ENCODE measurements at regions not wholly inside any gene's neighbourhood (a gene's known extent, or its start where the extent isn't known, plus 50 kb on each side); places are given as distances from the start of the nearest gene placed in this dataset.

DNA sequence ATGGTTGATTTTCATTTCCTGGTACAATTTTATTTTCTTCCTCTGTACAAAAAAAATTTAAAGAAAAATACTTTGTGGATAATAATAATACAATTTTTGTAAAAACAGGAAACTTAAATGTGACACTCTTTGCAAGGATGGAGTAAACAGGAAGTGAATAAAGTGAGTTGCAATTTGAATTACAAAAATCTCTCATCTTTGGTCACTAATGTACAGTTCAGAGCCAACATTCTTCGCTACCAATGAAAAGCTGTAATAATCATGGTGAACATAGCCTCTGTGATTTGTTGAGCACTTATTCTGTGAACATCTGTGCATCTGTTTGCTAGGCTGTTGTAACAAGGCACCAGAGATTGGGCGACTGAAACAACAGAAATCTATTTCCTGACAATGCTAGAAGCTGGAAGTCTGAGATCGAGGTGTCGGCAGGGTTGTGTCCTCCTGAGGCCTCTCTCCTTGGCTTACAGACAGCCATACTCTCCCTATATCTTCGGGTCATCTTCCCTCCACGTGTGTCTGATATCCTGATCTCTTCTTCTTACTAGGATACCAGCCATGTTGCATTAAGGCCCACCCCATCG, 295.3 kb upstream of the KLF6 start:
- TF ChIP-seq EZH2phosphoT487 (conservative IDR thresholded peaks at IDR 0.05; ENCODE audit: low read length), result no peak
- TF ChIP-seq, protein P1, sequence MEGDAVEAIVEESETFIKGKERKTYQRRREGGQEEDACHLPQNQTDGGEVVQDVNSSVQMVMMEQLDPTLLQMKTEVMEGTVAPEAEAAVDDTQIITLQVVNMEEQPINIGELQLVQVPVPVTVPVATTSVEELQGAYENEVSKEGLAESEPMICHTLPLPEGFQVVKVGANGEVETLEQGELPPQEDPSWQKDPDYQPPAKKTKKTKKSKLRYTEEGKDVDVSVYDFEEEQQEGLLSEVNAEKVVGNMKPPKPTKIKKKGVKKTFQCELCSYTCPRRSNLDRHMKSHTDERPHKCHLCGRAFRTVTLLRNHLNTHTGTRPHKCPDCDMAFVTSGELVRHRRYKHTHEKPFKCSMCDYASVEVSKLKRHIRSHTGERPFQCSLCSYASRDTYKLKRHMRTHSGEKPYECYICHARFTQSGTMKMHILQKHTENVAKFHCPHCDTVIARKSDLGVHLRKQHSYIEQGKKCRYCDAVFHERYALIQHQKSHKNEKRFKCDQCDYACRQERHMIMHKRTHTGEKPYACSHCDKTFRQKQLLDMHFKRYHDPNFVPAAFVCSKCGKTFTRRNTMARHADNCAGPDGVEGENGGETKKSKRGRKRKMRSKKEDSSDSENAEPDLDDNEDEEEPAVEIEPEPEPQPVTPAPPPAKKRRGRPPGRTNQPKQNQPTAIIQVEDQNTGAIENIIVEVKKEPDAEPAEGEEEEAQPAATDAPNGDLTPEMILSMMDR (IDR thresholded peaks at IDR 0.05; ENCODE audit: insufficient read depth, low read length, poor library complexity, severe bottlenecking), result no peak
- Histone ChIP-seq H3F3A (ENCODE audit: insufficient read depth) (no peaks in the 10 kb centered on the region), H3K4me3 (ENCODE audit: insufficient read depth, low read length, poor library complexity, severe bottlenecking) (no peak overlapping the region), H3K9me2 (replicated peaks; ENCODE audit: insufficient read depth, low read length) (no peaks in the 10 kb centered on the region), H2AFZ (ENCODE audit: low read depth, low read length, severe bottlenecking) (no peak overlapping the region), H3K9me3 (ENCODE audit: insufficient read depth, low read length) (no peaks in the 10 kb centered on the region), H3K79me2 (ENCODE audit: insufficient read depth, low read length) (no peaks in the 10 kb centered on the region), H3K36me3 (ENCODE audit: low read length) (no peaks in the 10 kb centered on the region), H3K9ac (ENCODE audit: low read length) (no peak overlapping the region), H4K20me1 (ENCODE audit: low read depth, low read length) (no peaks in the 10 kb centered on the region), H3K4me2 (ENCODE audit: low read depth, low read length, poor library complexity, severe bottlenecking) (no peak overlapping the region), H3K27me3 (ENCODE audit: low read length) (no peaks in the 10 kb centered on the region), H3K27ac (ENCODE audit: low read depth, low read length) (no peak overlapping the region)

DNA sequence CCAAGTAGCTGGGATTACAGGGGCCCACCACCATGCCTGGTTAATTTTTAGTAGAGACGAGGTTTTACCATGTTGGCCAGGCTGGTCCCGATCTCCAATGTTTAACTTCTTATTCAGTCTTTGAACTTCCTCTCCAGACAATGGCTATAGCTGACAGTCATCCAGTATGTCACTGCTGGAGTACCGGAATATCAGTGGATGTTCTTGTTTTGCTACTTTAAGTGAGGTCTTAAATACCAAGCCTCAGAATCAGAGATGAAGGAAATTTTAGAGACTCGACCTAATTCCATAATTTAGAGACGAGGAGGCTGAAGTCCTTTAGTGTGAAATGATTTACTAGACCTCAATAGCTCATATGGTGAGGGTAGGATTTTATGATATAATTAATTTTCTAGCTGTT, 294.8 kb upstream of the KLF6 start:
- no peak for TF ChIP-seq EZH2phosphoT487 (conservative IDR thresholded peaks at IDR 0.05; ENCODE audit: low read length)
- TF ChIP-seq, protein P1 (IDR thresholded peaks at IDR 0.05; ENCODE audit: insufficient read depth, low read length, poor library complexity, severe bottlenecking), result no peak
- no peaks in the 10 kb centered on the region for H3K9me3 ChIP-seq (ENCODE audit: insufficient read depth, low read length)
- H3K79me2 ChIP-seq (ENCODE audit: insufficient read depth, low read length), result no peaks in the 10 kb centered on the region
- H3K9ac ChIP-seq (ENCODE audit: low read length), result no peak overlapping the region
- no peaks in the 10 kb centered on the region for H4K20me1 ChIP-seq (ENCODE audit: low read depth, low read length)
- no peaks in the 10 kb centered on the region for H3F3A ChIP-seq (ENCODE audit: insufficient read depth)
- H3K27ac ChIP-seq (ENCODE audit: low read depth, low read length), result no peak overlapping the region
- H3K4me2 ChIP-seq (ENCODE audit: low read depth, low read length, poor library complexity, severe bottlenecking), result no peak overlapping the region
- H2AFZ ChIP-seq (ENCODE audit: low read depth, low read length, severe bottlenecking), result no peak overlapping the region
- H3K27me3 ChIP-seq (ENCODE audit: low read length), result no peaks in the 10 kb centered on the region
- H3K4me3 ChIP-seq (ENCODE audit: insufficient read depth, low read length, poor library complexity, severe bottlenecking), result no peak overlapping the region
- no peaks in the 10 kb centered on the region for H3K36me3 ChIP-seq (ENCODE audit: low read length)
- no peaks in the 10 kb centered on the region for H3K9me2 ChIP-seq (replicated peaks; ENCODE audit: insufficient read depth, low read length)

DNA sequence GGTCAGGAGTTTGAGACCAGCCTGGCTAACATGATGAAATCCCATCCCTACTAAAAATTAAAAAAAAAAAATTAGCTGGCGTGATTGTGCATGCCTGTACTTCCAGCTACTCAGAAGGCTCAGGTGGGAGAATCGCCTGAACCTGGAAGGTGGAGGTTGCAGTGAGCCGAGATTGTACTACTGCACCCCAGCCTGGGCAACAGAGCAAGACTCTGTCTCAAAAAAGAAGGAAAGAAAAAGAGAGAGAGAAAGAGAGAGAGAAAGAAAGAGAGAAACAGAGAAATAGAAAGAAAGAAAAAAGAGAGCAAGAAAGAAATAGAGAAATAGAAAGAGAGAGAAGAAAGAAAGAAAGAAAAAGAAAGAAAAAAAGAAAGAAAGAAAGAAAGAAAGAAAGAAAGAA, 292.8 kb upstream of the KLF6 start:
- H3K36me3 ChIP-seq (ENCODE audit: low read length), result no peaks in the 10 kb centered on the region
- H3K79me2 ChIP-seq (ENCODE audit: insufficient read depth, low read length), result no peaks in the 10 kb centered on the region
- H3F3A ChIP-seq (ENCODE audit: insufficient read depth), result no peaks in the 10 kb centered on the region
- no peak overlapping the region for H3K9ac ChIP-seq (ENCODE audit: low read length)
- H2AFZ ChIP-seq (ENCODE audit: low read depth, low read length, severe bottlenecking), result no peak overlapping the region
- no peak overlapping the region for H3K27ac ChIP-seq (ENCODE audit: low read depth, low read length)
- TF ChIP-seq, protein P1 (IDR thresholded peaks at IDR 0.05; ENCODE audit: insufficient read depth, low read length, poor library complexity, severe bottlenecking), result no peak
- TF ChIP-seq EZH2phosphoT487 (conservative IDR thresholded peaks at IDR 0.05; ENCODE audit: low read length), result no peak
- no peak overlapping the region for H3K4me2 ChIP-seq (ENCODE audit: low read depth, low read length, poor library complexity, severe bottlenecking)
- no peaks in the 10 kb centered on the region for H3K27me3 ChIP-seq (ENCODE audit: low read length)
- no peaks in the 10 kb centered on the region for H3K9me3 ChIP-seq (ENCODE audit: insufficient read depth, low read length)
- no peaks in the 10 kb centered on the region for H4K20me1 ChIP-seq (ENCODE audit: low read depth, low read length)
- no peak overlapping the region for H3K4me3 ChIP-seq (ENCODE audit: insufficient read depth, low read length, poor library complexity, severe bottlenecking)
- no peaks in the 10 kb centered on the region for H3K9me2 ChIP-seq (replicated peaks; ENCODE audit: insufficient read depth, low read length)
